Activated CD4-positive, alpha-beta T cell treated with anti-CD3 and anti-CD28 coated beads, Interleukin-10, Interleukin-2, amounts not matched to agents 100 ng/mL and 50 ng/mL, durations not matched to agents 16 hours and 8 hours (primary cell): ENCODE measurements at regions not wholly inside any gene's neighbourhood (a gene's known extent, or its start where the extent isn't known, plus 50 kb on each side); places are given as distances from the start of the nearest gene placed in this dataset.

Experiments used
- DNase-seq: peaks from one replicate; pipeline ENCODE4 v3.0.0-alpha.2; 2020

DNA sequence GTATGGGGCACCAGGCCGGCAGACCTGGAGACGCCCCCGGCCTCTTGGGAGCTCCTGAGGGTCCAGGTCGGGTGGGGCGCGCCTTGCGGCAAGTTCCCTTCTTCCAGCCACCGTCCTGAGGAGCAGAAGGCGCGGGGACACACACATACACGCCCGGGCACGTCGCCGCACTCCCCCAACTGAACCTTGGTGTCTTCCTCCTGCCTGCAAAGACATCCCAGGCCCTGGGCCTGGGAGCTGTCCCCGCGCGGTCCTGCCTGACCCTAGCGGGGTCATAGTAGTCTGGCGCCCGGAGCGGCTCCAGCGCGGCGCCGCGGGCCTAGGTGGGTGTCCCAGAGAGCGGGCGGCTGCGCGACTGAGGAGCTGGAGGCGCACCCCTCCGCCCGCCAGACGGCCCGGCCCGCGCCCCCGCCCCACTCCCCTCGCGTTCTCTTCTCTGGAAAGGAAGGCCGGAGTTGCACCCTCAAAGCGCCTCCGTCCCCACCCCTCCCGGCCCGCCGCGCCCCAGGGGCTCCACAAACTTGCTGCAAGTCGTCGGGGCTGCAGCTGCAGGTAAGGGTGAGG, 185.9 kb upstream of the LINGO1 start:
- DNase-seq, result no peak

DNA sequence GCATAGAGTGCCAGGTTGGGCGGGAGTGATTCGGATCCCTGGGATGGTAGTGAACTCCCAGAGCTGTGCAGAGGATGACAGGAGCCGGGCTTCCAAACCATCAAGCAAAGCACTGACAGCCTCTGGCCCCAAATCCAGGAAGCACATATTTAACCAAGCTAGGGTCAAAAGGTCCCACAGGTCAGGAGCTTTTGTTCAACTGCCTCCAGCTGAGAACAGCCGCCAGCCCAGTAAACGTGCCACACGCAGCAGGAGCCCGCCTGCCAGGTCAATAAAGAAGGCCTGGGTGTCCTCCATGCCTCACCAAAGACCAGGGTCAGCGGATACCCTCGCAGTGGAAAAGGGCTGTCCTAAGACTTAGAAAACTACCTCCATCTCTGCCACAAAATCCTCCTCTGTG, 184.7 kb upstream of the LINGO1 start:
- DNase-seq, result no peak

DNA sequence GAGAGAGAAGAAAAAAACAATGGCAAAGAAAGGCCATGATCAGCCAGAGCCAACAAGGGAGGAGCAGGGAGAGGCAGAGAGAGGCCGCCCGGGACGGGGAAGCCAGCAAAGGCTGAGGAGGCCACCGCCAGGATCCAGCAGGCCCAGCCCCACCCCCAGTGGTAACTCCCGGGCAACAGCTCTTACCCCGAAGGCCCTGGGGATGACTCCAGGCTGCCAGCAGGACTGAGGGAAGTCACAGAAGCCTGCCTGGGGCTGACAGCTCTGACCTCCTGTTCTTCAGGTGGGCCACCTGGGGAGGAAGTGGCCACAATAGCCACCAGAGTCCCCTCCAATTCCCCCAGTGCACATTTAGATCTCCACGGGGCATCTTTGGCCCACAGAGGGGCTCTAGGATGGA, 184.3 kb upstream of the LINGO1 start:
- no peak for DNase-seq

DNA sequence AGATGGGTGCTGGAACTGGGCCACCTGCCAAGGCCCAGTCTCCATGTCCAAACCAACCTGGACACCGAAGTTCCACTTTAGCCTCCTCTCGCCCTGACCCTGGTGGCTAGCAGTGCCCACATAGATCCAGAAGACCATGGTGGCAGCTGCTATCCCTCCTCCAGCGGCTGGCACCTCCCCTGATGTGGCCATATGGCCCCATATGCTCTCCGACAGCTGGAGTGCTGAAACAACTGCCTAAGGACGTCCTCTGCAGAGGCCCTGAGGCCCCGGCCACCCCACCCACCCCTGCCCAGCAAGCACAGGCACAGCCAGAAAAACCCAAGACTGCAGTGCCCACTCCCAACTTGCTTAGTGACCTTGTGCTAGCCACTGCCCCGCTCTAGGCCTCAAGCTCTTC, 182.3 kb upstream of the LINGO1 start:
- DNase-seq, result no peak

DNA sequence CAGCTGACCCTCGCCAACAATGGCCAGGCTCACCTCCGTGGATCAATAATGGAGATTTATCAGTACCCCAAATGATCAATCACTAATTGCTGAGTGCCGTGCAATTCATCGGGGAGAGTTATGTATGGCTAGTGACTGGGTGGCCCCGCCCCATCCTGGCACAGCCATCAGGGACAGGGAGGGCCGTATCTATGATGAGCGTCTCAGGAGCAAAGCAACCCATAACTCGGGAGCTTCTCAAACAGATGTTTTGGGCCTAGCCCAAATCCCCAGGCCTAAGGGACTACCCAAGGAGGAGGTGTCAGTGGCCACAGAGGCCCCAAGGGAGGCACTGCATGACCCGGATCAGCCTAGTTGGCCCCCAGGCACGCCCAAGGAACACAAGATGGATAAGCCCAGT, 180.0 kb upstream of the LINGO1 start:
- DNase-seq, result no peak

DNA sequence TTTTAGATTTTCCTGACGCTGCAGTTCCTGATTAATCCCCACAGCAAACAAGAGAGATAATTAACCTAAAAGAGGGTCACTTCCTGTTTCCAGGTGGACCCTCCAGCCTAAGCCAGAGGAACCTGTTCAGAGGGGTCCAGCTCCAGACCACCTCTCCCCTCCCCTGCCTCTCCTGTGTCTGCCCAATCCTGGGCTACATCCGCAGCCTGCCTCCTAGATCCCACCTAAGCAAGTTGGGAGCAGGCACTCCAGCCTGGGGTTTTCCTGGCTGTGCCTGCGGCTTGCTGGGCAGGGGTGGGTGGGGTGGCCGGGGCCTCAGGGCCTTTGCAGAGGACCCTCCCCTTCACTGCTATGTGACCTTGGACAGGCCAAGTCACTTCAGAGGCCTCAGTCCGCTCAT, 178.6 kb upstream of the LINGO1 start:
- DNase-seq, result no peak

DNA sequence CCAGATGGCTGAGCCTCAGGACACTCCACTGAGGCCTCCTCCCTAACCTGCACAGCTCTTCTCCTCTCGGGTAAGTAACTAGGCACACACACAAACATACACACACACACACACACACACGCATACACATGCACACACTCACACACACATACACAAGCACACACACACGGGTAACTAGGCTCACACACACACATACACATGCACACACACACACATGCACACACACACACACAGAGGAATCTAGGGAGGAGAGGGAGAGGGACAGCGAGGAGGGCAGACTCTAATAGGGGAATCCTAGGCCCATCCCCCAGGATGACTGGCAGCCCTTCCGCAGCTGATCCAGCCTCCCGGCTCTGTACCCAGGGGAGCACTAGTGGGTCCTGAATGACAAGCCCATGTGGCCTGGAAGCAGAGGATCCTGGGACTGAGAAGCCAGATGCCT, 177.4 kb upstream of the LINGO1 start:
- no peak for DNase-seq

- no peak for DNase-seq
These were observed 176.0 kb upstream of the LINGO1 start for GRCh38 chr15:77808581-77809177.

DNA sequence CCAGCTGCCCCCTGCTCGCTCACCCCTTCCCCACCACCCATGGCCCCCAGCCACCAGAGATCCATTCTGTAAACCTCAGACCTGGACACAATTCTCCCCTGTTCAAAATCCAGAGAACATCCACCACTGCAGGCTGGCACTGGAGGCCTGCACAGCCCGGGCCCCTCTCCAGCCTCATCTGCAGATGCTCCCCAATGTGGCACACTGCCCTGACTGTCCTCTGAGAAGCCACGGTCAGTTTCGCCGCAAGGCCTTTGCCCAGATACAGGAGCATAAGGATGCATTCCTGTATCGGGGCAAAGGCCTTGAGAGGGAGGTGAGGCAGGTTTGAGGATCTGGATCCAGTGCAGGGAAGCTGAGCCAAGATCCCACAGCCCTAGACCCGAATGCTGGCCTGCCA, 175.4 kb upstream of the LINGO1 start:
- no peak for DNase-seq

- no peak for DNase-seq
These were observed 174.9 kb upstream of the LINGO1 start for GRCh38 chr15:77807611-77808010.

- DNase-seq, result no peak
These were observed 174.4 kb upstream of the LINGO1 start for GRCh38 chr15:77807115-77807514.

GRCh38 chr15:77804210-77804609, 171.5 kb upstream of the LINGO1 start:
- no peak for DNase-seq

- no peak for DNase-seq
These were observed 170.8 kb upstream of the LINGO1 start for GRCh38 chr15:77803487-77803886.

DNA sequence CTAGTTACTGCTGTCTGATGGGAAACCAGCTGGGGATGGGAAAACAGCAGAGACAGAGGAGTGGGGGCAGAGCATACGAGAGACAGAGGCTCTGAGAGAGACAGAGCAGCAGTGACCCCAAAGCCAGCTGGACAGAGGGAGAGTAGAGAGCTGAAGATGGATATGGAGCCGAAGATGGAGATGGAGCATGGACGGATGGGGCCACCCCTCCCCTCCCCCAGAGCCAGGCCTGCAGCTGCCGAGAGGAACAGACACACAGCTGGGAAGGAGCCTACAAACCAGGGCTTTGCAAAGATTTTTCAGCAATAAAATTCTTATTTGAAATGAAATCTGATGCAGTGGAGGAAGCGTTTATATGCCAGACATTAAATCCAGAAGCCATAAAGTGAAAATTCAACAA, 167.6 kb upstream of the LINGO1 start:
- DNase-seq, result no peak

DNA sequence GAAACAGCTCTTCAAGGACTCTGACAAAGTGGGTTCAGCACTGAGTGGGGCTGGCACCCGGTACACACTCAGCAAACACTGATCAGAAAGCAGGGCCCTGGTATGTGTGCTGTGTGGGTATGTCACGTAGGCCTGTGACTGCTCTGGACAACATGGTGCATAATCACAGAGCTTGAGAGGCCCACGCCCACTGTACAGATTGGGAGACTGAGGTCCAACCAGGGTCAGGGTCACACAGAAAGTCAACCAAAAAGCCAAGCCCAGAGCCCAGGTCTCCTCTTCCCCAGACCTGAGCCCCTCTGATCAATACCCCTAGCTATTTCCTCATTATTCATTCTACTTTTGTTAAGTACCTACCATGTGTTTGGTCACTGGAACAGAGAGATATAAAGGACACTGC, 166.1 kb upstream of the LINGO1 start:
- DNase-seq, result no peak

DNA sequence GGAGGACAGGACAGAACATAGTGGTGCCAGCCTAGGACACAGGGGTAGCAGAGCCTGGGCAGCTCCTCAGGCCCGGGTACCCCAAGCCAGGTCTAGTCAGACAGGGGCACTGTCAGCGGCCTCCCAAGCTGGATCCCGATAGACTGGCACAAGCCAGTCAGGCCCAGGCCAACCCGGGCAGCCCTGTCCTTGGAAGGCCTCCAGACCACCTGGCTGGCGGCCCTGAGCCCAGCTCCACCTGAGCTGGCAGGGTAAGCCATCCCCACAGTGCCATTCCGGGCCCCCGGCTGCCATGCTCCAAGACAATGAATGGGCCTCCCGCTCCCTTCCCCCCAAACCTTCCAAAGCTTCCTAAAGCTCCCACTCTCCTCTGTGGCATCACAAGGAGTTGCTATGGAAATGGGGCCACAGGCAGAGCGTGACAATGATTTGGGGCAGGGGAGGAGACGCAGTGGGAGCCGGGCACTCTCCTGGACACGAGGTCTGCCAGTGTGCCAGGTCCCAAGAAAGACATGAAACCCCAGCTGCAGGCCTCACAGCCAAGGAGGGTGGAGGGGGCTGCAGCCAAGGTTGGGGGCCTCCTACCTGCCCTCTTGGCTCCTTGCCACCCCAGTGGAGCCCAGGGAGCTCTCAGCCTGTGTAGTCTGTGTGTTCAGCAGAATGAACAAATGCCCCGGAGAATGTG, 165.6 kb upstream of the LINGO1 start:
- no peak for DNase-seq

GRCh38 chr15:77797270-77797669, 164.6 kb upstream of the LINGO1 start:
- no peak for DNase-seq

- no peak for DNase-seq
These were observed 163.5 kb upstream of the LINGO1 start for GRCh38 chr15:77796046-77796729.

GRCh38 chr15:77795446-77795845, 162.7 kb upstream of the LINGO1 start:
- no peak for DNase-seq

- DNase-seq, result no peak
These were observed 159.2 kb upstream of the LINGO1 start for GRCh38 chr15:77791941-77792340.

- DNase-seq, result no peak
These were observed 157.8 kb upstream of the LINGO1 start for GRCh38 chr15:77790481-77790880.

DNA sequence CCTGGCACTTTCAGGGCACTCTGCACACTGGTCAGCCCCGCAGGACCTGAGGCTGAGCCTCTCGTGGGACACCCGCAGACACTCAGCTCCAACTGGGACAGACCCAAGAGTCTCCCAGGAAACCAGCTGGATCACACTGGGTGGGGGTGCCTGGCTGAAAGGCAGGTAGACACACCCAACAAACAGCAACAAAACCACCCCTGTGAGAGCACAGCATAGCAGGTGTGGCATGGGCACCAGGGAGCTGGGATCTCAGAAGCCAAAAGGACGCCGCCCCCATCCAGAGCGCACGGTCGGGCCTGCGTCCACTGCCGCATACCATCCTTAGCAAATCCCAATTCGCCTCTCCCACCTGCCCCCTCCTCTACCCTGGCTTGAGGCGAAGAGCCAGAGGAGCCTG, 154.2 kb upstream of the LINGO1 start:
- no peak for DNase-seq

DNA sequence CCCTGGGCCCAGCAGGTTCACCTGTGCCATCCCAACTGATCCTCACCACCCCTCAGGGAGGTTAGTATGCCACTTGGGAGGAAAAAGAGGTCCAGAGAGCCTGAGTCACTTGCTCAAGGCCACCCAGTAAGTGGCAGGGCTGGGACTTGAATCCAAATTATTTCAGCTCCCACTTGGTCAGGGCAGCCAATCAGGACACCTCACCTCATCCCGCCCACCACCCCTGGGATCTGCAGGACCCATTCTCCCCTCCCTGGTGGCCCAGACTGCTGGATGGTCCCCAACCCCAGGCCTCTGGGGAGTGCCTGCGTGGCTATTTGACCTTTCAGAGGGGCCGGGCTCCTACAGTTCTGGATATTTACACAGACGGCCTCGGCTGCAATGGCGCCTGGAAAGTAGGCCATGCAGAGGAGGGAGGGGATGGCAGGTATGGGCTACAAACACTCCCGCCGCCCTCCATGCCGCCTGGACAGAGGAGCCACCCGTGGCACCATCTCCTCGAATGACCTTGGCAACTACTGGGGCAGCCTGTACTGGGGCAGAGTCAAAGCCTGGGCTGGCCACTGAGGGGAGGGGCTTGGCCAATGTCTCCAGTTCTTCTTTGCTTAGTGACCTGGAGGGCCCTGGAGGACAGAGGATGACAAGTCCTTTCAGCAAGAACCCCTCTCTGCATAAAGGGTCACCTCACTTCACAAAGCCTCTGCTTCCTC, 153.6 kb upstream of the LINGO1 start:
- DNase-seq, result no peak
